ENCODE measurements at regions not wholly inside any gene's neighbourhood (a gene's known extent, or its start where the extent isn't known, plus 50 kb on each side); places are given as distances from the start of the nearest gene placed in this dataset.

- no peaks in the 10 kb centered on the region for H3K4me1 ChIP-seq (replicated peaks in 1 of 2; ENCODE audit: control insufficient read depth in 2 of 2, insufficient read depth in 2 of 2, low read length in 2 of 2)
- no peak for FAIRE-seq
- no peak overlapping the region for H3K9ac ChIP-seq (ENCODE audit: insufficient read depth in 1 of 2, low read depth in 2 of 2, low read length in 2 of 2)
- no peaks in the 10 kb centered on the region for H3K36me3 ChIP-seq (ENCODE audit: control insufficient read depth, insufficient read depth, low read length)
- H3K79me2 ChIP-seq (ENCODE audit: control insufficient read depth, insufficient read depth, low read length), result no peaks in the 10 kb centered on the region
- WGBS (ENCODE audit: insufficient coverage, low coverage, missing lambda C conversion rate), result 0% methylated on average over 2 of the region's 2 CpGs
- no peaks in the 10 kb centered on the region for H3K9me1 ChIP-seq (ENCODE audit: control insufficient read depth, insufficient read depth, low read length)
- ChIA-PET CTCF (ENCODE audit: low intra/inter-chr PET ratio) (no interaction called here), POLR2A (no interaction called here)
- no TSS peak for BruUV-seq (replicated peaks)
- H3K9me3 ChIP-seq (replicated peaks; ENCODE audit: control insufficient read depth, insufficient read depth, low read depth, low read length), result no peaks in the 10 kb centered on the region
- H2AFZ ChIP-seq (ENCODE audit: low read depth, low read length), result no peak overlapping the region
- no peak overlapping the region for H3K4me3 ChIP-seq
- in situ Hi-C loops (cut with MboI) (no loop called here), intact Hi-C loops (cut with micrococcal nuclease) (no loop called here)
- TF ChIP-seq ZNF175 (CRISPR knock-in tag; IDR thresholded peaks at IDR 0.05; ENCODE audit: low read depth) (no peak), KDM2B (CRISPR knock-in tag; IDR thresholded peaks at IDR 0.05) (no peak), SETDB1 (IDR thresholded peaks at IDR 0.05; ENCODE audit: low read length) (no peak), BRF1 (IDR thresholded peaks at IDR 0.05; ENCODE audit: borderline replicate concordance, extremely low read depth, insufficient read length) (no peak), HDAC1 (IDR thresholded peaks at IDR 0.05) (no peak), SP2 (IDR thresholded peaks at IDR 0.05; ENCODE audit: extremely low read depth, low read depth, low read length, poor library complexity, severe bottlenecking) (no peak), CC2D1A (IDR thresholded peaks at IDR 0.05) (no peak), ZNF174 (CRISPR knock-in tag; IDR thresholded peaks at IDR 0.05) (no peak), FOXA1 (IDR thresholded peaks at IDR 0.05; ENCODE audit: borderline replicate concordance) (no peak), SRF (CRISPR knock-in tag; IDR thresholded peaks at IDR 0.05) (no peak)
- TF ChIP-seq, protein P1, sequence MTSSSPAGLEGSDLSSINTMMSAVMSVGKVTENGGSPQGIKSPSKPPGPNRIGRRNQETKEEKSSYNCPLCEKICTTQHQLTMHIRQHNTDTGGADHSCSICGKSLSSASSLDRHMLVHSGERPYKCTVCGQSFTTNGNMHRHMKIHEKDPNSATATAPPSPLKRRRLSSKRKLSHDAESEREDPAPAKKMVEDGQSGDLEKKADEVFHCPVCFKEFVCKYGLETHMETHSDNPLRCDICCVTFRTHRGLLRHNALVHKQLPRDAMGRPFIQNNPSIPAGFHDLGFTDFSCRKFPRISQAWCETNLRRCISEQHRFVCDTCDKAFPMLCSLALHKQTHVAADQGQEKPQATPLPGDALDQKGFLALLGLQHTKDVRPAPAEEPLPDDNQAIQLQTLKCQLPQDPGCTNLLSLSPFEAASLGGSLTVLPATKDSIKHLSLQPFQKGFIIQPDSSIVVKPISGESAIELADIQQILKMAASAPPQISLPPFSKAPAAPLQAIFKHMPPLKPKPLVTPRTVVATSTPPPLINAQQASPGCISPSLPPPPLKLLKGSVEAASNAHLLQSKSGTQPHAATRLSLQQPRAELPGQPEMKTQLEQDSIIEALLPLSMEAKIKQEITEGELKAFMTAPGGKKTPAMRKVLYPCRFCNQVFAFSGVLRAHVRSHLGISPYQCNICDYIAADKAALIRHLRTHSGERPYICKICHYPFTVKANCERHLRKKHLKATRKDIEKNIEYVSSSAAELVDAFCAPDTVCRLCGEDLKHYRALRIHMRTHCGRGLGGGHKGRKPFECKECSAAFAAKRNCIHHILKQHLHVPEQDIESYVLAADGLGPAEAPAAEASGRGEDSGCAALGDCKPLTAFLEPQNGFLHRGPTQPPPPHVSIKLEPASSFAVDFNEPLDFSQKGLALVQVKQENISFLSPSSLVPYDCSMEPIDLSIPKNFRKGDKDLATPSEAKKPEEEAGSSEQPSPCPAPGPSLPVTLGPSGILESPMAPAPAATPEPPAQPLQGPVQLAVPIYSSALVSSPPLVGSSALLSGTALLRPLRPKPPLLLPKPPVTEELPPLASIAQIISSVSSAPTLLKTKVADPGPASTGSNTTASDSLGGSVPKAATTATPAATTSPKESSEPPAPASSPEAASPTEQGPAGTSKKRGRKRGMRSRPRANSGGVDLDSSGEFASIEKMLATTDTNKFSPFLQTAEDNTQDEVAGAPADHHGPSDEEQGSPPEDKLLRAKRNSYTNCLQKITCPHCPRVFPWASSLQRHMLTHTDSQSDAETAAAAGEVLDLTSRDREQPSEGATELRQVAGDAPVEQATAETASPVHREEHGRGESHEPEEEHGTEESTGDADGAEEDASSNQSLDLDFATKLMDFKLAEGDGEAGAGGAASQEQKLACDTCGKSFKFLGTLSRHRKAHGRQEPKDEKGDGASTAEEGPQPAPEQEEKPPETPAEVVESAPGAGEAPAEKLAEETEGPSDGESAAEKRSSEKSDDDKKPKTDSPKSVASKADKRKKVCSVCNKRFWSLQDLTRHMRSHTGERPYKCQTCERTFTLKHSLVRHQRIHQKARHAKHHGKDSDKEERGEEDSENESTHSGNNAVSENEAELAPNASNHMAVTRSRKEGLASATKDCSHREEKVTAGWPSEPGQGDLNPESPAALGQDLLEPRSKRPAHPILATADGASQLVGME (CRISPR knock-in tag; IDR thresholded peaks at IDR 0.05), result no peak
- H4K20me1 ChIP-seq (replicated peaks; ENCODE audit: control insufficient read depth, insufficient read depth, low read length), result no peaks in the 10 kb centered on the region
- no peaks in the 10 kb centered on the region for H3K27me3 ChIP-seq (ENCODE audit: control insufficient read depth in 2 of 2, insufficient read depth in 2 of 2, low read length in 2 of 2)
- H3K27ac ChIP-seq (ENCODE audit: extremely low read depth, low read depth, low read length), result no peak overlapping the region
- no peak for ATAC-seq
- H3K4me2 ChIP-seq (ENCODE audit: insufficient read depth, low read length), result no peak overlapping the region
- DNase-seq (ENCODE audit: extremely low read depth in 1 of 4, low spot score in 3 of 4), result no peak
Measured at GRCh38 chr9:20148416-20148815, 359.6 kb upstream of the SLC24A2 start.
